ENCODE measurements at regions not wholly inside any gene's neighbourhood (a gene's known extent, or its start where the extent isn't known, plus 50 kb on each side); places are given as distances from the start of the nearest gene placed in this dataset.

DNA sequence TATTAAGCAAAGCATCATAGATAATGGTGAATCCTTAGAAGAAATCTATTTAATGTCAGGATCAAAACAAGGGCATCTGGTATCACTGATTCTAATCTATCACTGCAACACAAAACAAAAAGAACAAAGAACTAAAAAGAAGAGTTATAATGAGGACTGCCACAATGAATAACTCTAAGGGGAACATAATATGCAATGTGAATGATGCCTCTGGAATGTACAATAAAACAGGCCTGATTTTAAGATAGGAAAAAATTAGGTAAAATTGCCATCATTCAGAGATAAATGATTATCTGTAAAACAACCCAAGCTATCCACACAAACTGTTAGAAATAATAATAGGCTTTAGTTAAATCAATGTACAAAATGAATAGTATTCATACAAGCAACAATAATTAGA, 936.7 kb upstream of the CITED2 start:
- Histone ChIP-seq H3K9me3 (ENCODE audit: control insufficient read depth, low read length) (no peaks in the 10 kb centered on the region), H3K4me1 (ENCODE audit: control insufficient read depth, insufficient read depth, low read length) (no peaks in the 10 kb centered on the region), H3K36me3 (ENCODE audit: control insufficient read depth, insufficient read depth, low read length, severe bottlenecking) (no peaks in the 10 kb centered on the region), H3K9ac (ENCODE audit: low read length) (no peak overlapping the region), H3K4me3 (ENCODE audit: low read length) (no peak overlapping the region), H3K27me3 (replicated peaks; ENCODE audit: control insufficient read depth, insufficient read depth, low read length) (no peaks in the 10 kb centered on the region)
- peak; percentile 33 for DNase-seq (ENCODE audit: low read depth)

GRCh38 chr6:140303218-140303949, 928.9 kb upstream of the CITED2 start:
- H3K27me3 ChIP-seq (replicated peaks; ENCODE audit: control insufficient read depth, insufficient read depth, low read length): no peaks in the 10 kb centered on the region
- no peaks in the 10 kb centered on the region for H3K36me3 ChIP-seq (ENCODE audit: control insufficient read depth, insufficient read depth, low read length, severe bottlenecking)
- H3K9me3 ChIP-seq (ENCODE audit: control insufficient read depth, low read length): no peaks in the 10 kb centered on the region
- H3K9ac ChIP-seq (ENCODE audit: low read length): no peak overlapping the region
- H3K4me1 ChIP-seq (ENCODE audit: control insufficient read depth, insufficient read depth, low read length): no peaks in the 10 kb centered on the region
- DNase-seq (ENCODE audit: low read depth): no peak
- no peak overlapping the region for H3K4me3 ChIP-seq (ENCODE audit: low read length)

DNA sequence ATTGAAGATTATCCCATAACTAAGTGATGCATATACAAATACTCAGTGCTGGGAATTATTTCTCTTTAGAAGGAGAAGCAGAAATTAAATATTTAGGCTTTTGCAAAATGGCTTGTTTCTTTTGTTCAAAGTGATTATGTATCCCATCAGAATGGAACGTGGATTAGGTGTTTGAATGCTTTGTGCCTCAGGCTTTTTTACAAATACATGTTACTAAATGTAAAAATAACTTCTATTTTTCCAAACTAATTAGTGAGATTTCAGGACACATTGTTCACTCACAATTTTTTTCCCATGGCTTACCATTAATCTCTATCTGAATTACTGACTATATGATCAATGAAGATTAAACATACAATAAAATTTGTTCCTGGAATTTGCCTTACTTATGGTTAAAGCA, 925.9 kb upstream of the CITED2 start:
- H3K4me1 ChIP-seq (ENCODE audit: control insufficient read depth, insufficient read depth, low read length): no peaks in the 10 kb centered on the region
- H3K27me3 ChIP-seq (replicated peaks; ENCODE audit: control insufficient read depth, insufficient read depth, low read length): no peaks in the 10 kb centered on the region

DNA sequence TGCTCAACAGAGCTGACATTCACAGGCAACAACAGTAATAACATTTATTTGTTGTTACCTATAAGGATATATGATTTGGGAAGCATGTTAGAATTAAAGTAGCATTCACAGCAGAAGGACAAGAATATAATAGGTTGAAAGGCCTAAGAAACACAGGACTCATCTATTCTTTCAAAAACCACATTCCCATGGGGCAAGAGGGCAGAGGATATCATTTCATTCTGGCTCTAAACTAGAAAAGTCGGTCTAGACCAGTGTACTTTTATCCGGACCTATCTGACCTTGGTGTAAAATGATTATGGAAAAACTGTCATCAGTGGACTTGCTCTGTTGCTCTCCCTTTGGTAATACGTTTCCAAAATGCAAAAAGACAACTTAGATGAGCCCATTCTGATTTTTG, 914.7 kb upstream of the CITED2 start:
- Histone ChIP-seq H3K4me3 (ENCODE audit: low read length) (no peak overlapping the region), H3K9me3 (ENCODE audit: control insufficient read depth, low read length) (no peaks in the 10 kb centered on the region), H3K36me3 (ENCODE audit: control insufficient read depth, insufficient read depth, low read length, severe bottlenecking) (no peaks in the 10 kb centered on the region), H3K27me3 (replicated peaks; ENCODE audit: control insufficient read depth, insufficient read depth, low read length) (no peaks in the 10 kb centered on the region), H3K4me1 (ENCODE audit: control insufficient read depth, insufficient read depth, low read length) (no peaks in the 10 kb centered on the region), H3K9ac (ENCODE audit: low read length) (no peak overlapping the region)
- no peak for DNase-seq (ENCODE audit: low read depth)

More for the DNA sequence above, 925.9 kb upstream of the CITED2 start:
- Histone ChIP-seq H3K9me3 (ENCODE audit: control insufficient read depth, low read length) (no peaks in the 10 kb centered on the region), H3K9ac (ENCODE audit: low read length) (no peak overlapping the region), H3K4me3 (ENCODE audit: low read length) (no peak overlapping the region), H3K36me3 (ENCODE audit: control insufficient read depth, insufficient read depth, low read length, severe bottlenecking) (no peaks in the 10 kb centered on the region)
- DNase-seq (ENCODE audit: low read depth): no peak

DNA sequence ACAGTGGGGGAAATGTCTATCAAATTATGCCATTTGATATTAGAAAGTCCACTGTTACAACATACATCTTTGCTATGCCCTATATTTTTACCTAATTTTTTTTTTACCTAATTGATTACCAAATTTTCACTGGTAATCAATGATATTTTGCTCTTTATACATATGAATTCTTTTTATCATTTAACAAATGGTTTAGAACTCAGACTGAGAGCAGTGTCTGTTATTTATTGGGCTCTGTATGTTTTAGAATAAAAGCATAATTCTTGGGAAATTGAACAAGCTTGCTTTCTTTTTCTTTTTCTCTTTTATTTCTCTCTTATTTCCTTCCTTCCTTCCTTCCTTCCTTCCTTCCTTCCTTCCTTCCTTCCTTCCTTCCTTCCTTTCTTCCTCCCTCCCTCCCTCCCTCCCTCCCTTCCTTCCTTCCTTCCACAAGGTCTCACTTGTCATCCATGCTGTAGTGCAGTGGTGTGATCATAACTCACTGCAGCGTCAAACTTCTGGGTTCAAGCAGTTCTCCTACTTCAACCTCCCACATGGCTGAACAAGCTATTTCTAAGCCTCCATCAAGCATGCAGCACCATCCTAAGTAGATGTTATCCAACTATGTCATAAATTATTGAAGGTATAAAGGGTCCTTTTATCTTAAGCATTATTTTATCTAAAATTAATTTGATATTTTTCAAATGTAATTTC, 911.7 kb upstream of the CITED2 start:
- H3K4me3 ChIP-seq (ENCODE audit: low read length): no peak overlapping the region
- no peak overlapping the region for H3K9ac ChIP-seq (ENCODE audit: low read length)
- H3K9me3 ChIP-seq (ENCODE audit: control insufficient read depth, low read length): no peaks in the 10 kb centered on the region
- H3K27me3 ChIP-seq (replicated peaks; ENCODE audit: control insufficient read depth, insufficient read depth, low read length): no peaks in the 10 kb centered on the region
- no peak for DNase-seq (ENCODE audit: low read depth)
- H3K36me3 ChIP-seq (ENCODE audit: control insufficient read depth, insufficient read depth, low read length, severe bottlenecking): no peaks in the 10 kb centered on the region
- no peaks in the 10 kb centered on the region for H3K4me1 ChIP-seq (ENCODE audit: control insufficient read depth, insufficient read depth, low read length)

DNA sequence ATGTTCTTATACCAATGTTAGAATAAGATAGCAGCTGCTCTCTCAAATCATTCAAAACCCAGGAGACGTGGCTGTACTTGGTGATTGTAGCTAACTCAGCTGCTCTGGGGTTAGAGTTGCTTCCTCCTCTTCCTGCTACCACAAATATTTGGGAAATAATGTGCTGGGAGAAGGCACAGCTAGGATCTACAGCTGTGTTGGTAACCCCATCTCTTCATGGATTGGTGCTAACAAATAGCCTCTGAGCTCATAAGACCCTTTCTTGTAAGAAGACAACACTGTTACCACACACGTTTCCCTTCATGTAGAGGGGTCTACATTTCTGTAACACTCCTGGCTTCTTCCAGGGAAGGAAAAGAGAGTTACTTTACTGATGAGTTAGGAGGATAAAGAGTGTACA, 911.0 kb upstream of the CITED2 start:
- no peaks in the 10 kb centered on the region for H3K9me3 ChIP-seq (ENCODE audit: control insufficient read depth, low read length)
- H3K9ac ChIP-seq (ENCODE audit: low read length): no peak overlapping the region
- H3K4me1 ChIP-seq (ENCODE audit: control insufficient read depth, insufficient read depth, low read length): no peaks in the 10 kb centered on the region
- no peaks in the 10 kb centered on the region for H3K36me3 ChIP-seq (ENCODE audit: control insufficient read depth, insufficient read depth, low read length, severe bottlenecking)
- no peak overlapping the region for H3K4me3 ChIP-seq (ENCODE audit: low read length)
- no peak for DNase-seq (ENCODE audit: low read depth)
- H3K27me3 ChIP-seq (replicated peaks; ENCODE audit: control insufficient read depth, insufficient read depth, low read length): no peaks in the 10 kb centered on the region

- Histone ChIP-seq H3K4me3 (ENCODE audit: low read length) (no peak overlapping the region), H3K36me3 (ENCODE audit: control insufficient read depth, insufficient read depth, low read length, severe bottlenecking) (no peaks in the 10 kb centered on the region), H3K4me1 (ENCODE audit: control insufficient read depth, insufficient read depth, low read length) (no peaks in the 10 kb centered on the region), H3K27me3 (replicated peaks; ENCODE audit: control insufficient read depth, insufficient read depth, low read length) (no peaks in the 10 kb centered on the region), H3K9me3 (ENCODE audit: control insufficient read depth, low read length) (no peaks in the 10 kb centered on the region), H3K9ac (ENCODE audit: low read length) (no peak overlapping the region)
- DNase-seq (ENCODE audit: low read depth): no peak
Observed at GRCh38 chr6:140284871-140285270, 910.4 kb upstream of the CITED2 start.

DNA sequence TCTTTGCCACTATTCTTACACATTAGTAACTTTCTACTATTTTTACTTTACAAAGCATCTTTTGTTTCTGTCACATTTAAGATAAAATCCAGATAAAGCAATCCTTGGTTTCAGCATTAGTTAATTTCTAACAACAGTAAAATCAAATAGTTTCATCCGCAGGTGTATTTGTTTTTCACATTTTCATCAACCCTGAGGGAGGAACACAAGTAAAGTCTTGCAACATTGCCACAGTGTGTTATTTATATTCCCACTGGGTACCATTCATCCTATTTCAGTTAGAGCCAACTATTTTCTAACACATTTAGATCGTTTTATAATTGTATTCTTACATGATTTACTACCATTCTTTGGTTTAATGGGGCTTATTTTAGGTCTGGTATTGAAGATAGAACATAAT, 908.7 kb upstream of the CITED2 start:
- Histone ChIP-seq H3K9ac (ENCODE audit: low read length) (no peak overlapping the region), H3K27me3 (replicated peaks; ENCODE audit: control insufficient read depth, insufficient read depth, low read length) (no peaks in the 10 kb centered on the region), H3K36me3 (ENCODE audit: control insufficient read depth, insufficient read depth, low read length, severe bottlenecking) (no peaks in the 10 kb centered on the region), H3K4me3 (ENCODE audit: low read length) (no peak overlapping the region), H3K4me1 (ENCODE audit: control insufficient read depth, insufficient read depth, low read length) (no peaks in the 10 kb centered on the region), H3K9me3 (ENCODE audit: control insufficient read depth, low read length) (no peaks in the 10 kb centered on the region)
- DNase-seq (ENCODE audit: low read depth): no peak

DNA sequence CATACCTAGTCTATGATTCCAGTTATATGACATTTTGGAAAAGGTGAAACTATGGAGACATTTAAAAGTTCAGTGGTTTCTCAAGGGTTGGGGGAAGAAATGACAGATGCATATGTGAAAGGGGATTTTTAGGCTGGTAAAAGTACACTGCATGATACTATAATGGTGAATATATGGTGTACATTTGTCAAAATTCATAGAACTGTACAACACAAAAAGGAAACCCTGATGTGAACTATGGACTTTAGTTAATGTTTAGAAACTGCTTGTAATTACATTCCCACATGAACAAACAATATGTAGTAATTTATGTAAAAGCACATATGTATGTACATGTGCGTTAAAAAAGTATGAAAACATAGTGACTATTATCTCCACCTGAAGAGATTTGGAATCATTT, 907.3 kb upstream of the CITED2 start:
- DNase-seq (ENCODE audit: low read depth): no peak
- Histone ChIP-seq H3K4me1 (ENCODE audit: control insufficient read depth, insufficient read depth, low read length) (no peaks in the 10 kb centered on the region), H3K36me3 (ENCODE audit: control insufficient read depth, insufficient read depth, low read length, severe bottlenecking) (no peaks in the 10 kb centered on the region), H3K4me3 (ENCODE audit: low read length) (no peak overlapping the region), H3K27me3 (replicated peaks; ENCODE audit: control insufficient read depth, insufficient read depth, low read length) (no peaks in the 10 kb centered on the region), H3K9ac (ENCODE audit: low read length) (no peak overlapping the region), H3K9me3 (ENCODE audit: control insufficient read depth, low read length) (no peaks in the 10 kb centered on the region)

- H3K27me3 ChIP-seq (replicated peaks; ENCODE audit: control insufficient read depth, insufficient read depth, low read length): no peaks in the 10 kb centered on the region
- no peaks in the 10 kb centered on the region for H3K9me3 ChIP-seq (ENCODE audit: control insufficient read depth, low read length)
- H3K4me1 ChIP-seq (ENCODE audit: control insufficient read depth, insufficient read depth, low read length): no peaks in the 10 kb centered on the region
- H3K36me3 ChIP-seq (ENCODE audit: control insufficient read depth, insufficient read depth, low read length, severe bottlenecking): no peaks in the 10 kb centered on the region
- no peak overlapping the region for H3K4me3 ChIP-seq (ENCODE audit: low read length)
- no peak for DNase-seq (ENCODE audit: low read depth)
- H3K9ac ChIP-seq (ENCODE audit: low read length): no peak overlapping the region
Observed at GRCh38 chr6:140281236-140281635, 906.8 kb upstream of the CITED2 start.

DNA sequence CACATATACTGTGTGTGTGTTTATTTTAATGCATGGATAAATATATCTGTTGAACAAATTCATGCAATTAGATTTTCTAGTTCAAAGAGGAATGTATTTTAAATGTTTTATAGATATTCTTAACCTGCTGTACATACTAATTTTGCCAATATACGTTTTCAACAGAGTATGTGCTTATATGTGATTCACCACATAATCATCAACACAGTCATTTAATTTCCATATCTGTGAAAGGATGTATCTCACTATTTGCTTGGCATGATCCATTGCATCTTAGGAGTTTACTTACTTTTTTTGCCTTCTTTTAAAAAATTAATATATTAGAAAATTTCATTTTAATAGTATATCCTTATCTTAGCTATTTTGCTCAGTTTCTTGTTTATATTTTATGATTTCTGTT, 902.3 kb upstream of the CITED2 start:
- Histone ChIP-seq H3K9me3 (ENCODE audit: control insufficient read depth, low read length) (no peaks in the 10 kb centered on the region), H3K4me3 (ENCODE audit: low read length) (no peak overlapping the region), H3K4me1 (ENCODE audit: control insufficient read depth, insufficient read depth, low read length) (no peaks in the 10 kb centered on the region), H3K36me3 (ENCODE audit: control insufficient read depth, insufficient read depth, low read length, severe bottlenecking) (no peaks in the 10 kb centered on the region), H3K9ac (ENCODE audit: low read length) (no peak overlapping the region), H3K27me3 (replicated peaks; ENCODE audit: control insufficient read depth, insufficient read depth, low read length) (no peaks in the 10 kb centered on the region)
- no peak for DNase-seq (ENCODE audit: low read depth)

DNA sequence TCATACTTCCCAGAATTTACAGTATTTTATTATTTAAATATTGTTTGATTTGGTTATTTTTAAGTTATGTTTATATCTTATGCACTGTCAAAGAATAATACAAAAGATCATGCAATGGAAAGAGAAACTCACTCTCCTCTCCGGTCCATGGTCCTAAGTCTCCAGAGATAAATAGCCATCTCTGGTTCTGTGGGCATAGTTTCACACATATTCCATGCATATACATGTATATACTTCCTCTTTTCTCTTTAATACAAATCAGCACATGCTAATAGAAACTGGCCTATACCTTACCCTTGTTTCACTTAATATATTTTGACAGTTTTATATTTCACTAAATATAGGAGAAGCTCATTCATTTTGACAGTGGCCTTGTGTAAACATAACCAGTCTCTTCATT, 901.7 kb upstream of the CITED2 start:
- no peaks in the 10 kb centered on the region for H3K9me3 ChIP-seq (ENCODE audit: control insufficient read depth, low read length)
- H3K4me3 ChIP-seq (ENCODE audit: low read length): no peak overlapping the region
- H3K4me1 ChIP-seq (ENCODE audit: control insufficient read depth, insufficient read depth, low read length): no peaks in the 10 kb centered on the region
- no peaks in the 10 kb centered on the region for H3K27me3 ChIP-seq (replicated peaks; ENCODE audit: control insufficient read depth, insufficient read depth, low read length)
- no peak for DNase-seq (ENCODE audit: low read depth)
- H3K9ac ChIP-seq (ENCODE audit: low read length): no peak overlapping the region
- H3K36me3 ChIP-seq (ENCODE audit: control insufficient read depth, insufficient read depth, low read length, severe bottlenecking): no peaks in the 10 kb centered on the region

All from adipocyte (in vitro differentiated cells).